HFFc6 (cell line): ENCODE measurements at regions not wholly inside any gene's neighbourhood (a gene's known extent, or its start where the extent isn't known, plus 50 kb on each side); places are given as distances from the start of the nearest gene placed in this dataset.
A peak's percentile ranks its signal among the peaks of the same experiment; 100 is the strongest.
"Not testable (repeated sequence)": the region's sequence is repeated elsewhere in the genome, so short reads cannot be mapped to it uniquely, and the experiment has no call there.

ENCODE experiments used
- DNase-seq: peaks from one replicate; pipeline ENCODE4 v3.0.0-alpha.2; 2018
- H3K27ac Mint-ChIP-seq: 2 replicates; pipeline ENCODE4 v1.8.0; 2020; ENCODE audit warnings: mild to moderate bottlenecking, mixed read lengths
- H3K27me3 Mint-ChIP-seq: 2 replicates; pipeline ENCODE4 v1.8.0; 2021; ENCODE audit warnings: mild to moderate bottlenecking, moderate library complexity, mixed read lengths; ENCODE audit not compliant: insufficient read depth
- H3K36me3 Mint-ChIP-seq: 2 replicates; pipeline ENCODE4 v1.8.0; 2021; ENCODE audit warnings: low read depth, mixed read lengths
- H3K4me1 Mint-ChIP-seq: 2 replicates; pipeline ENCODE4 v1.8.0; 2020; ENCODE audit warnings: low read depth, mixed read lengths
- H3K4me3 Mint-ChIP-seq: 2 replicates; pipeline ENCODE4 v1.8.0; 2020; ENCODE audit warnings: mild to moderate bottlenecking, moderate library complexity, mixed read lengths
- H3K9me3 Mint-ChIP-seq: 2 replicates; pipeline ENCODE4 v1.8.0; 2020; ENCODE audit warnings: mild to moderate bottlenecking, mixed read lengths
- CTCF ChIP-seq: fragments of 200-600 bp; sonication (generic); IDR thresholded peaks from 2 replicates; pipeline ENCODE4 v1.5.0; 2021; ENCODE audit warnings: antibody characterized with exemption, mild to moderate bottlenecking

- Mint-ChIP-seq H3K27ac (no peak overlapping the region), H3K9me3 (peaks cover 10% of the 10 kb centered on the region; the same call in 1 of the 2 replicates), H3K4me3 (no peak overlapping the region), H3K4me1 (no peaks in the 10 kb centered on the region), H3K36me3 (no peaks in the 10 kb centered on the region), H3K27me3 (no peaks in the 10 kb centered on the region)
- no peak for DNase-seq
- TF ChIP-seq CTCF, result no peak
Observed at GRCh38 chr4:188737251-188738002, 598.2 kb downstream of the TRIML1 start.

GRCh38 chr4:188738290-188738689 is 599.0 kb downstream of the TRIML1 start:
- not testable (repeated sequence) for H3K36me3 Mint-ChIP-seq, H3K9me3 Mint-ChIP-seq, DNase-seq

GRCh38 chr4:188740172-188740571 is 600.9 kb downstream of the TRIML1 start:
- H3K27me3 Mint-ChIP-seq, DNase-seq, H3K27ac Mint-ChIP-seq, H3K9me3 Mint-ChIP-seq, H3K36me3 Mint-ChIP-seq, H3K4me1 Mint-ChIP-seq, H3K4me3 Mint-ChIP-seq: not testable (repeated sequence)

More at GRCh38 chr4:188738290-188738689, 599.0 kb downstream of the TRIML1 start:
- H3K4me3 Mint-ChIP-seq, H3K27ac Mint-ChIP-seq, H3K4me1 Mint-ChIP-seq, H3K27me3 Mint-ChIP-seq: not testable (repeated sequence)

GRCh38 chr4:188740791-188741190 is 601.5 kb downstream of the TRIML1 start:
- not testable (repeated sequence) for DNase-seq, H3K4me1 Mint-ChIP-seq, H3K27ac Mint-ChIP-seq, H3K9me3 Mint-ChIP-seq, H3K4me3 Mint-ChIP-seq, H3K36me3 Mint-ChIP-seq, H3K27me3 Mint-ChIP-seq

GRCh38 chr4:188754372-188755002 is 615.2 kb downstream of the TRIML1 start:
- Mint-ChIP-seq H3K27ac (no peak overlapping the region), H3K27me3 (no peaks in the 10 kb centered on the region; the same call in 1 of the 2 replicates), H3K9me3 (peaks cover 12% of the 10 kb centered on the region; the same call in 1 of the 2 replicates), H3K4me3 (no peak overlapping the region), H3K4me1 (no peaks in the 10 kb centered on the region), H3K36me3 (0 out of 2 replicates have a peak, but pooled peaks cover 4% of the 10 kb centered on the region)
- TF ChIP-seq CTCF, result no peak
- DNase-seq, result no peak

- 0 out of 2 replicates have a peak, but pooled peaks cover 7% of the 10 kb centered on the region for H3K9me3 Mint-ChIP-seq
- peaks cover 15% of the 10 kb centered on the region for H3K4me1 Mint-ChIP-seq
- no peaks in the 10 kb centered on the region for H3K27me3 Mint-ChIP-seq
- DNase-seq, result no peak
- no peak overlapping the region for H3K4me3 Mint-ChIP-seq
- H3K36me3 Mint-ChIP-seq, result no peaks in the 10 kb centered on the region
- TF ChIP-seq CTCF, result no peak
- H3K27ac Mint-ChIP-seq, result no peak overlapping the region
Observed at GRCh38 chr4:188767496-188767895, 628.3 kb downstream of the TRIML1 start.

GRCh38 chr4:188778905-188779304 is 639.7 kb downstream of the TRIML1 start:
- no peaks in the 10 kb centered on the region; the same call in 1 of the 2 replicates for H3K27me3 Mint-ChIP-seq
- 0 out of 2 replicates have a peak overlapping the region, but pooled peaks have one; percentile 20 for H3K4me3 Mint-ChIP-seq
- no peaks in the 10 kb centered on the region for H3K36me3 Mint-ChIP-seq
- no peak overlapping the region for H3K27ac Mint-ChIP-seq
- DNase-seq, result peak; percentile 41
- H3K9me3 Mint-ChIP-seq, result no peaks in the 10 kb centered on the region
- TF ChIP-seq CTCF, result no peak
- H3K4me1 Mint-ChIP-seq, result peaks cover 48% of the 10 kb centered on the region
